Activated CD4-positive, CD25-positive, alpha-beta regulatory T cell (primary cell): ENCODE measurements at regions not wholly inside any gene's neighbourhood (a gene's known extent, or its start where the extent isn't known, plus 50 kb on each side); places are given as distances from the start of the nearest gene placed in this dataset.
"Not testable (repeated sequence)": the region's sequence is repeated elsewhere in the genome, so short reads cannot be mapped to it uniquely, and the experiment has no call there.

ENCODE experiments used
- DNase-seq, 4 experiments: peaks; one replicate each; lab custom pipeline; 2025; lab: John Stamatoyannopoulos, UW

- no peak for DNase-seq
Measured at GRCh38 chr7:23938215-23938614, 228.2 kb downstream of the STK31 start.

- no peak for DNase-seq
Measured at GRCh38 chr7:23938937-23939552, 229.0 kb downstream of the STK31 start.

- not testable (repeated sequence) for DNase-seq
Measured at GRCh38 chr7:23939747-23940146, 229.7 kb downstream of the STK31 start.

DNA sequence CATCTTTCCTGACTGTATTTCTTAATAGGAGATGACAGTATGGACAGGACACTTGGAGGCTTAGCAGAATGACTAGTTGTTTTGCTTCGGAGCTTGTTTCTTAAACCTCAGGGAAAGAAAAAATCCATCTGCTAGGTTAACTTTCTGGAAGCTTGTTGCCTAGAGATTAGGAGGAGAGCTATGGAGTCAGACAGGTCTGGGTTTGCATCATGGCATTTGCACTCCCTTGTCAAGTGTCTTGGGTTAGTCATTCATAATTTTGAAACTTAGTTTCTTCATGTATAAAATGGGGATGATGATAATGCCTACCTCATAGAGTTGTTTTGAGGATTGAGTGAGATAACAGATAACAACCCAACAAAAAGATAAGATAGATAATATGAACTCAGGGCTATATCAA lies 231.5 kb downstream of the STK31 start:
- no peak for DNase-seq

DNA sequence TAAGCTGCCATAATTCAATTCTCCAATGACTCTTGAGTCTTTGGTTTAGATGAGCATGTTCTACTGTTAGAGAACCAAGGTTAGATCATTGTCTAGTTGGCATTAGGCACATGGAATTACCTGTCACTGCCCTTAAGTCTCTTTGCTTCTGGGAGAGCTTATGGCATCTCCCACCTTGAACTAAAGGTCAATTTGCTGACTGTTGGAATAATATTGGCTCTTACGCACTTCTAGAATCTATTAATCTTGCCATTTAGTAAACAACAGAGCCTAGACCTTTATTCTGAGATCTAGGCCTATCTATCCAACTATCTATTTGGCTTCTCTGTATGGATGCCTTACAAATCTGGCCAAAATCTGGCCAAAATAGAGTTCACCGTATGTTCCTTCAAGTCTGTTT lies 232.0 kb downstream of the STK31 start:
- no peak for DNase-seq

DNA sequence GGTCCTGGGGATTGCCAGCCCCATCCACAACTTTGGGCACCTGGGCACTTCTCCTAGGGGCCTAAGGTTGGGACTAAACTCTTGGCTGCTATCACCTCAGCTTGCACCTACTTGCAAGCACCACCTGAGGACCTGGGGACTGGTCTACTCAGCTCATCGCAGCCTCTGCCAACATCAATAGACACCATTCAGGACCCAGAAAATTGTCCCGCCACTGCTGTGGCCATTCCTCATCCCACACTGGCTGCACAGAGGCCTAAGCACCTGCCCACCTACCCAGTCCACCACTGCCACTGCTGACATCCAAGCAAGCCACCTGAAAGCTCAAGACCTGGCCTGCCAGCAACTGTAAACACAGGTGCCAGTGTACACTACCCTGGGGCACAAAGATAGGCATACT lies 234.1 kb downstream of the STK31 start:
- DNase-seq: no peak

- no peak for DNase-seq
Measured at GRCh38 chr7:23945472-23945871, 235.5 kb downstream of the STK31 start.

DNA sequence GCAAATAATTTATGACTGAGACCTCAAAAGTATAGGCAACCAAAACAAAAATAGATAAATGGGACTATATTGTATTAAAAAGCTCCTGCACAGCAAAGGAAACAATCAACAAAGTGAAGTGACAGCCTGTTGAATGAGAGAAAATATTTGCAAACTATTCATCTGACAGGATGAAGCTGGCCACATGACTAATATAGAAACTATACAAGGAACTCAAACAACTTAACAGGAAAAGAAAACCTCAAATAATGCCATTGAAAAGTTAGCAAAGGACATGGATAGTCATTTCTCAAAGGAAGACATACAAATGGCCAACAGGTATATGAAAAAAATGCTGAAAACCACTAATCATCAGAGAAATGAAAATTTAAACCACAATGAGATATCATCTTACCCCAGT lies 245.1 kb downstream of the STK31 start:
- no peak for DNase-seq

DNA sequence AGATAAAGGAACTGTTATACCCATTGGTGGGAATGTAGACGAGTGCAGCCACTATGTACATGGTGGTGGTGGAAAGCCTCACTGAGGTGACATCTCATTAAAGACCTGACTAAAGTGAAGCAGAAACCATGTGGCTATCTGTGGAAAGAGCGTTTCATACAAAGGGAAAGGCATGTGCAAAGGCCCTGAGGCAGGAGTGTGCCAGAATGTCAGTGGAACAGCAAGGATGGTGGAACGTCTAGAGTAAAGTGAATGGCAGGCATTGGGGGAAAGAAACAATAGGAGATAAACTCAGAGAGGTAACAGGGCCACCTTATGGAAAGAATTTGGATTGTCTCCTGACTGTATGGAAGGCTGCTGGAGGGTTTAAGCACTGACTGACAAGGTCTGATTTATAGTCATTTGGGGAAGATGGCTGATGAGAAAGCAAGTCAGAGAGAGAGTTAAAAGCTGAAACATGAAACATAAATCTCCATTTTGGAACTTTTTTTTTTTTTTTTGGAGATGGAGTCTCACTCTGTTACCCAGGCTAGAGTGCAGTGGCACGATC lies 245.7 kb downstream of the STK31 start:
- DNase-seq: no peak

- DNase-seq: no peak
Measured at GRCh38 chr7:23956772-23957576, 247.0 kb downstream of the STK31 start.

GRCh38 chr7:23959821-23960220 lies 249.8 kb downstream of the STK31 start:
- DNase-seq: no peak

GRCh38 chr7:23960361-23960760 lies 250.3 kb downstream of the STK31 start:
- no peak for DNase-seq

DNA sequence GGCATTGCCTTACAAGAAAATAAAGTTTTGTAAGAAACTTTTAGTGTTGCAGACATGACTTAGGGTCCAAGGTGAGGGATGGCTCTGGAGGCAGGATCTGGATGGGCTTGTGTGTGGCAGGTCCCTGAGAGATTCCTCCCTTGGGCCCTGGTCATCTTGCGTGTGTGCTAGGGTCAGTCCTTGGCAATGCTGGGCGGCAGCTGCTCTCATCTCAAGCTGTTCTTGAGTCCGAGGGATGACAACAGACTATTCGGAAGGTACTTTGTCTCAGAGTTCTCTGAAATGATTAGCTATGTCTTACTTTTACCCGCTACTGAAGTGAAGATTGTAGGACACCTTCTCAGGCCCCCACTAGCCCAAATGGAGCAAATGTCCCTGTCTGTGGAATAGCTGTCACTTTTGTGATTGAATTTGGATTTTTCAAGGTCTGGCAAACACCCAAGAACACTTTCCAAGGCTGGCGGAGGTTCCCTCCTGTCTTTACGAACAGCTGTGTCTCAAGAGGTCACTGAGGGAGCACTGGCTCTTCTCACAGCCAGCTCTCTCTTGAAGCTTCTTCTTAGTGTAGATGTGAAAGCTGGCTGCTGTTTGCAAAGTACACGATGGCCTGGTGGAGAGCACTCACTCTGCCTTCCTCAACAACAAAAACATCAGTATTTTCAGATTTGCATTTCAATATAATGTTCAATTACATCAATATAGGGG lies 253.6 kb downstream of the STK31 start:
- no peak for DNase-seq

DNA sequence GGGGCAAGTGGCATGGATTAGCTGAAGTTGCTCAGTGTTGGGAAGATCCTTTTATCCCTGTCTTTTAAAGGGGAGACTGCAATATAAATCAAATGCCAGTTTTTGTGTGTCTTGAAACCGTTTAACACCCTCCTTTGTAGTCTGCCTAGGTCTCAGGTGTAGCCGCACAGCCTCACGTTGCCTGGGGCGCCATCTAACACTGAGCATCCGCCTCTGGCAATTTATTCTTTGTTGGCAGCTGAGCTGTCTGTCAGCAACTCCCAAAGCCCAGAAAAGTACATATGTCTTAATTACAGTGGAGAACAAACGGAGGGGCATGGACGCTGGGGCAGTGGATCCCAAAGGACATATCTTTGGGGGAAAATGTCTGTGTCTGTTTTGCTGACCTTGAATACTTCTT lies 254.7 kb downstream of the STK31 start:
- DNase-seq: no peak

GRCh38 chr7:23965296-23965695 lies 255.3 kb downstream of the STK31 start:
- DNase-seq: no peak

- no peak for DNase-seq
Measured at GRCh38 chr7:23966941-23967340, 256.9 kb downstream of the STK31 start.

GRCh38 chr7:23967949-23968599 lies 258.1 kb downstream of the STK31 start:
- no peak for DNase-seq

- DNase-seq: no peak
Measured at GRCh38 chr7:23968791-23969190, 258.8 kb downstream of the STK31 start.

GRCh38 chr7:23969443-23969842 lies 259.4 kb downstream of the STK31 start:
- no peak for DNase-seq

DNA sequence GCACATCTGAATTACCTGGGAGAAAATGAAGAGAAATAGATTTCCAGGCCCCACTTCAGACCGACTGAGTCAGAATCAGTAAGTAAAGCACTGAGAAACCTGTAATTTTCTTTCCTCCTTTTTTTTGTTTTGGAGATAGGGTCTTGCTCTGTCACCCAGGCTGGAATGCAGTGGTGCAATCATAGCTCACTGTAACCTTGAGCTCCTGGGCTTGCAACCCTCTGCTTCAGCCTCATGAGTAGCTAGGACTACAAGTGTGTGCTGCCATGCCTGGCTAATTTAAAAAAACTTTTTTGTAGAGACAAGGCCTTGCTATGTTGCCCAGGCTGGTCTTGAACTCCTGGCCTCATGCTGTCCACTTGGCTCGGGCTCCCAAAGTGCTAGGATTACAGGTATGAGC lies 260.2 kb downstream of the STK31 start:
- DNase-seq: no peak

DNA sequence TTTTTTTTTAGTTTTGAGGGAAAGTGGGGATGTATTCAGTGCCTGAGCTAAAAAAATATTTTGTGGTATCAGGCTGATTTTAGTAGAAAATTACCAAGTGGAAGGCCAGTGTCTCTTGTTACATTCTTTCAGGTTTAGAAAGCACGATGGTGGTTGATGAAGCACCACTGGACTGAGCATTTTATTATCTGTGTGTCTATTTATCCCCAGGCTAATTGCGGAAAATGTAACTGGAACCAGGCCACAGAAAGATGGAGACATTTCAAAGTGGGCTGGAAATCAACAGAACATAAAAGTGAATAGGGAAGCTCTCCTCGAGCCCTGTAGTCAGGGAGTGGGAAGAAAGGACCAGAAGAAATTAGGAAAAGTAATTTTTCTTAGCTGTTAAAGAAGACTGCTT lies 261.0 kb downstream of the STK31 start:
- DNase-seq: no peak

GRCh38 chr7:23972057-23972456 lies 262.0 kb downstream of the STK31 start:
- DNase-seq: no peak
